SU-DHL-6 (cell line): ENCODE measurements at regions not wholly inside any gene's neighbourhood (a gene's known extent, or its start where the extent isn't known, plus 50 kb on each side); places are given as distances from the start of the nearest gene placed in this dataset.

Experiments
- H2AFZ ChIP-seq: fragments of 200-600 bp; sonication (generic); 2 replicates; pipeline ENCODE4 v1.6.1; 2014; ENCODE audit warnings: low read depth, mild to moderate bottlenecking, moderate library complexity, mixed read lengths, antibody characterized with exemption, low read length; ENCODE audit not compliant: severe bottlenecking
- H3F3A ChIP-seq: fragments of 200-600 bp; shearing (Covaris generic); 2 replicates; pipeline ENCODE4 v1.6.0; 2016; ENCODE audit warnings: antibody characterized with exemption, mild to moderate bottlenecking; ENCODE audit not compliant: insufficient read depth
- H3K27ac ChIP-seq: fragments of 200-600 bp; sonication (generic); 2 replicates; pipeline ENCODE4 v1.5.1; 2016; ENCODE audit warnings: low read depth, mild to moderate bottlenecking, low read length, moderate library complexity, mixed read lengths
- H3K27me3 ChIP-seq: fragments of 200-600 bp; sonication (generic), shearing (Covaris generic); 2 replicates; pipeline ENCODE4 v1.6.0; 2014; ENCODE audit warnings: mild to moderate bottlenecking, low read length
- H3K36me3 ChIP-seq: fragments of 200-600 bp; sonication (generic); 2 replicates; pipeline ENCODE4 v1.6.1; 2014; ENCODE audit warnings: mild to moderate bottlenecking, low read length, mixed read lengths
- H3K4me2 ChIP-seq: fragments of 300-600, 200-600 bp; shearing (Covaris generic), sonication (generic); 2 replicates; pipeline ENCODE4 v1.6.0; 2014; ENCODE audit warnings: low read length, low read depth, mild to moderate bottlenecking; ENCODE audit not compliant: poor library complexity, severe bottlenecking
- H3K4me3 ChIP-seq: fragments of 200-600 bp; sonication (generic); 2 replicates; pipeline ENCODE4 v1.5.1; 2014; ENCODE audit warnings: antibody characterized with exemption, low read length, mild to moderate bottlenecking, mixed read lengths; ENCODE audit not compliant: insufficient read depth, poor library complexity, severe bottlenecking
- H3K79me2 ChIP-seq: fragments of 200-600 bp; sonication (generic); 2 replicates; pipeline ENCODE4 v1.6.1; 2014; ENCODE audit warnings: mild to moderate bottlenecking, low read length, moderate library complexity; ENCODE audit not compliant: insufficient read depth
- H3K9ac ChIP-seq: fragments of 200-600 bp; sonication (generic); 2 replicates; pipeline ENCODE4 v1.7.0; 2014; ENCODE audit warnings: mild to moderate bottlenecking, low read length
- H3K9me2 ChIP-seq: fragments of 200-600 bp; sonication (generic); replicated peaks from 2 replicates; pipeline ENCODE4 v1.6.1; 2014; ENCODE audit warnings: low read length; ENCODE audit not compliant: insufficient read depth
- H3K9me3 ChIP-seq: fragments of 200-600 bp; sonication (generic); 2 replicates; pipeline ENCODE4 v1.6.1; 2014; ENCODE audit warnings: low read length, mixed read lengths; ENCODE audit not compliant: insufficient read depth
- H4K20me1 ChIP-seq: fragments of 200-600 bp; sonication (generic); 2 replicates; pipeline ENCODE4 v1.6.1; 2014; ENCODE audit warnings: low read depth, mild to moderate bottlenecking, antibody characterized with exemption, low read length, moderate library complexity, mixed read lengths
- CTCF ChIP-seq: fragments of 200-600 bp; sonication (generic); IDR thresholded peaks from one replicate; pipeline ENCODE4 v1.5.1; 2017; ENCODE audit warnings: antibody characterized with exemption, mild to moderate bottlenecking, low read length, moderate library complexity; ENCODE audit not compliant: insufficient read depth, poor library complexity, severe bottlenecking
- EZH2phosphoT487 ChIP-seq: fragments of 200-600 bp; sonication (generic), shearing (Covaris generic); conservative IDR thresholded peaks from 2 replicates; pipeline ENCODE4 v1.6.1; 2018; ENCODE audit warnings: mild to moderate bottlenecking, antibody characterized with exemption, low read length, moderate library complexity, mixed read lengths

DNA sequence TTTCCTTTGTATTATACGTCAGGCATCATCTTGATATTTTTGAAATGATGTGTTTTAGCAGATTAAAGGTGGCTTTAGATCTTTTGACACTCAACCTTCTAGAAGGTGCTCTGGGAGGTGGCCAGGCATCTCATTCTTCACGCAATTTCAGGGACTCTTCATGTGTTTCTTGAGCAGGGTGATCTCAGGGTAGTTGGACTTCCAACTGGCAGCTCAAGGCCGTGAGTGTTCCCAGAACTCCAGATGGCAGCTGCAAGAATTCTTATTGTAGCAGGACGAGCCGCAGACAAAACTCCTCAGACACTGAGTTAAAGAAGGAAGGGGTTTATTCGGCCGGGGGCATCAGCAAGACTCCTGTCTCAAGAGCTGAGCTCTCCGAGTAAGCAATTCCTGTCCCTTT lies 82.5 kb upstream of the UBAC2 start:
- Histone ChIP-seq H3K36me3 (no peaks in the 10 kb centered on the region), H3K27me3 (no peaks in the 10 kb centered on the region), H3K79me2 (no peaks in the 10 kb centered on the region), H3F3A (no peaks in the 10 kb centered on the region), H3K9ac (no peak overlapping the region), H3K9me2 (no peaks in the 10 kb centered on the region), H3K4me3 (no peak overlapping the region), H3K27ac (no peak overlapping the region), H2AFZ (no peak overlapping the region), H4K20me1 (no peaks in the 10 kb centered on the region), H3K9me3 (no peaks in the 10 kb centered on the region), H3K4me2 (no peak overlapping the region)
- TF ChIP-seq CTCF, result no peak
- TF ChIP-seq EZH2phosphoT487, result no peak

DNA sequence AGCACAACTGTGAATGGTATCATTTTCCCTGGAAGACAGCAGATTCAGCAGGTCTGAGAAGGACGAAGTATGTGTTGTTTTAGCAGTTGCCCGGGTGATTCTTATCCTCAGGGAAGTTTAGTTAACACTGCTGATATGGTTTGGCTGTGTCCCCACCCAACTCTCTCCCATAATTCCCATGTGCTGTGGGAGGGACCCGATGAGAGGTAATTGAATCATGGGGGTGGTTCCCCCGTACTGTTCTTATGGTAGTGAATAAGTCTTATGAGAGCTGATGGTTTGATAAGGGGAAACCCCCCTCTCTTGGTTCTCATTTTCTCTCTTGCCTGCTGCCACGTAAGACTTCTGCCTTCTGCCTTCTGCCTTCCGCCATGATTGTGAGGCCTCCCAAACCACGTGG lies 81.0 kb upstream of the UBAC2 start:
- Histone ChIP-seq H2AFZ (no peak overlapping the region), H3K36me3 (no peaks in the 10 kb centered on the region), H3K9me2 (no peaks in the 10 kb centered on the region), H3K9me3 (no peaks in the 10 kb centered on the region), H3K79me2 (no peaks in the 10 kb centered on the region), H3K9ac (no peak overlapping the region), H3K4me3 (no peak overlapping the region), H3F3A (no peaks in the 10 kb centered on the region), H3K4me2 (no peak overlapping the region), H3K27ac (no peak overlapping the region), H4K20me1 (no peaks in the 10 kb centered on the region), H3K27me3 (no peaks in the 10 kb centered on the region)
- TF ChIP-seq EZH2phosphoT487, result no peak
- no peak for TF ChIP-seq CTCF

DNA sequence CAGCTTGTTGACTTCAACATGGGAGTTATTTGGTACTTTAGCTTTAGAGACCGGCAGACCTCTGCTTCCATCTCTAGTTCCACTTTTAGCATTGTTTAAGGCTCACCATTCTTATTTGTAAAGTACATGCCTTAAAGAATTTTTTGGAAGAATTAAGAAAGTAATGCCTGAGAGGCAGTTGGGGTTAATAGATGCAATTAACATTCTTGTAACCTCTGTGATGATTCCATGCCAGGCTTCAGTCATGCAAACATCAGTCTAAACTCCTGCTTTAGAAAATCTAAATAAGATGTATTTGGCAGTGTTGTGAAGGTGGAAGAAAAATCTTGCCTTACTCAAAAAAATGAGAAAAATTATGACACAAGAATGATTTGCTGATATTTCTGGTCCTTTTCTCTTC lies 79.9 kb upstream of the UBAC2 start:
- Histone ChIP-seq H3K9ac (no peak overlapping the region), H3K27me3 (no peaks in the 10 kb centered on the region), H3F3A (no peaks in the 10 kb centered on the region), H2AFZ (no peak overlapping the region), H3K27ac (no peak overlapping the region), H4K20me1 (no peaks in the 10 kb centered on the region), H3K9me2 (no peaks in the 10 kb centered on the region), H3K4me2 (no peak overlapping the region), H3K79me2 (no peaks in the 10 kb centered on the region), H3K4me3 (no peak overlapping the region), H3K9me3 (no peaks in the 10 kb centered on the region), H3K36me3 (no peaks in the 10 kb centered on the region)
- TF ChIP-seq EZH2phosphoT487, result no peak
- TF ChIP-seq CTCF, result no peak

DNA sequence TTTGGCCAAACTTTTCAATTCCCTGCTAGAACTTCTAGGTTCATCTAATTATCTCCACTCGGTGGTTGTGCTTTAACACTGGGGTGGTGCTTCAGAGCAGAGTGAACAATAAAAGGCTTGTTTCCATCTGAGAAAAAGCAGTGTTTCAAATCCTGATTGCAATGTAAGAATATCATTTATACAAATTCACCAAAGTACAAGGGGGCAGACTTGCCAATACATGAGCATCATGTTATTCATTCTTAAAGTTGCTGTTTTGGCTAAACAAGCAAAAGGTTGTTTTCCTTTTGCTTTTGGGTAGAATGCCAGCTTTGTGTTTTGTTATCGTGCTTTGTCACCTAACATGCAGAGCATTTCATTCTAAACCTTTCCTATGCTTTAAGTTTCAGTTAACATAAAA lies 78.5 kb upstream of the UBAC2 start:
- no peaks in the 10 kb centered on the region for H3K9me2 ChIP-seq
- H3K9me3 ChIP-seq, result no peaks in the 10 kb centered on the region
- H4K20me1 ChIP-seq, result no peaks in the 10 kb centered on the region
- H3F3A ChIP-seq, result no peaks in the 10 kb centered on the region
- no peaks in the 10 kb centered on the region for H3K36me3 ChIP-seq
- H3K4me2 ChIP-seq, result no peak overlapping the region
- no peak overlapping the region for H3K9ac ChIP-seq
- no peaks in the 10 kb centered on the region for H3K27me3 ChIP-seq
- no peak for TF ChIP-seq CTCF
- TF ChIP-seq EZH2phosphoT487, result no peak
- no peak overlapping the region for H2AFZ ChIP-seq
- H3K27ac ChIP-seq, result no peak overlapping the region
- no peaks in the 10 kb centered on the region for H3K79me2 ChIP-seq
- H3K4me3 ChIP-seq, result no peak overlapping the region
